Keratinocyte (primary cell): ENCODE measurements at regions not wholly inside any gene's neighbourhood (a gene's known extent, or its start where the extent isn't known, plus 50 kb on each side); places are given as distances from the start of the nearest gene placed in this dataset.

ENCODE experiments used
- EZH2 ChIP-seq: IDR thresholded peaks from one replicate; pipeline ENCODE4 v1.6.1; 2012; ENCODE audit warnings: inconsistent platforms, mild to moderate bottlenecking, low read length, moderate library complexity
- TF ChIP-seq, protein P1 (sequence below), 3 experiments: IDR thresholded peaks in 1 of 3; conservative IDR thresholded peaks in 1 of 3; optimal IDR thresholded peaks in 1 of 3; 2 replicates in 2 of 3; 3 replicates in 1 of 3; pipeline versions ENCODE3 to v1.5.1; 2011; ENCODE audit warnings: low read length in 3 of 3, mild to moderate bottlenecking in 3 of 3, moderate library complexity in 2 of 3, control low read depth in 1 of 3, inconsistent platforms in 1 of 3; ENCODE audit not compliant: insufficient read depth in 2 of 3; ENCODE audit errors: extremely low read depth in 1 of 3

DNA sequence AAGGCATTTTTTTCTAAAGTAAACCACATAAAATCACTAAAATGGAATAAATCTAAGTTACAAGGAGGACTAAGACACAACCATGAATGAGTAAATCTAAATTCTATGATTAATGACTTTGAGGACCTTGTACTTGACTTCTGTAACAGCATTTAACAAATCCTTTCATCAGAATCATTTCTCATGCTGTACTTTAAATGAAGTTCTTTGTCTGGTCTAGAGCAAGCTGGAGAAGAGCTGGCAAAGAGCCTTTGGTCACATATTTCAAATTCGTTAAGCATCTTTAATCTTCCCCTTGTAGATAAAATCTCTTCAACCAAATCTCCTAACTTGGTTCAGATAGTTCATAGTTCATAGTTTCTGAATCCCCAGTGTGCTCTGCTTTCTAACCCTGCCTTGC, 405.4 kb downstream of the PTPRC start:
- TF ChIP-seq, protein P1, sequence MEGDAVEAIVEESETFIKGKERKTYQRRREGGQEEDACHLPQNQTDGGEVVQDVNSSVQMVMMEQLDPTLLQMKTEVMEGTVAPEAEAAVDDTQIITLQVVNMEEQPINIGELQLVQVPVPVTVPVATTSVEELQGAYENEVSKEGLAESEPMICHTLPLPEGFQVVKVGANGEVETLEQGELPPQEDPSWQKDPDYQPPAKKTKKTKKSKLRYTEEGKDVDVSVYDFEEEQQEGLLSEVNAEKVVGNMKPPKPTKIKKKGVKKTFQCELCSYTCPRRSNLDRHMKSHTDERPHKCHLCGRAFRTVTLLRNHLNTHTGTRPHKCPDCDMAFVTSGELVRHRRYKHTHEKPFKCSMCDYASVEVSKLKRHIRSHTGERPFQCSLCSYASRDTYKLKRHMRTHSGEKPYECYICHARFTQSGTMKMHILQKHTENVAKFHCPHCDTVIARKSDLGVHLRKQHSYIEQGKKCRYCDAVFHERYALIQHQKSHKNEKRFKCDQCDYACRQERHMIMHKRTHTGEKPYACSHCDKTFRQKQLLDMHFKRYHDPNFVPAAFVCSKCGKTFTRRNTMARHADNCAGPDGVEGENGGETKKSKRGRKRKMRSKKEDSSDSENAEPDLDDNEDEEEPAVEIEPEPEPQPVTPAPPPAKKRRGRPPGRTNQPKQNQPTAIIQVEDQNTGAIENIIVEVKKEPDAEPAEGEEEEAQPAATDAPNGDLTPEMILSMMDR (optimal IDR thresholded peaks at IDR 0.05 in 1 of 3, IDR thresholded peaks at IDR 0.05 in 1 of 3, conservative IDR thresholded peaks at IDR 0.05 in 1 of 3; ENCODE audit: extremely low read depth in 1 of 3, insufficient read depth in 2 of 3, low read length in 3 of 3) = no peak
- no peak for TF ChIP-seq EZH2
